Common myeloid progenitor, CD34-positive (primary cell): ENCODE measurements at regions not wholly inside any gene's neighbourhood (a gene's known extent, or its start where the extent isn't known, plus 50 kb on each side); places are given as distances from the start of the nearest gene placed in this dataset.
"Not testable (repeated sequence)": the region's sequence is repeated elsewhere in the genome, so short reads cannot be mapped to it uniquely, and the experiment has no call there.

ENCODE experiments used
- CTCF ChIA-PET: fragments of 350-600 bp; sonication (Branson Sonifier 250); formaldehyde crosslinking; loops from one replicate; lab custom pipeline; 2021; ENCODE audit warnings: antibody characterized with exemption; lab: Charles Lee
- POLR2A ChIA-PET: fragments of 350-600 bp; sonication (Branson Sonifier 250); formaldehyde crosslinking; loops from one replicate; lab custom pipeline; 2021; ENCODE audit warnings: antibody characterized with exemption; lab: Charles Lee
- DNase-seq, 3 donors: peaks; one replicate each; pipeline versions ENCODE4 v3.0.0 to v3.0.0-alpha.2; 2013
- H3K27ac ChIP-seq, 2 experiments: 1 replicate in 1 of 2; 2 replicates in 1 of 2; pipeline ENCODE4 v1.7.0; 2013; ENCODE audit warnings: inconsistent platforms in 2 of 2, low read length in 2 of 2, mild to moderate bottlenecking in 2 of 2, low read depth in 1 of 2, moderate library complexity in 1 of 2; ENCODE audit not compliant: severe bottlenecking in 2 of 2, insufficient read depth in 1 of 2, poor library complexity in 1 of 2
- H3K27me3 ChIP-seq, 5 experiments: replicated peaks in 2 of 5; 1 replicate in 3 of 5; 2 replicates in 2 of 5; pipeline versions ENCODE4 v1.6.1 to v1.7.0; 2013; ENCODE audit warnings: low read length in 4 of 5, mild to moderate bottlenecking in 2 of 5, moderate library complexity in 2 of 5, inconsistent platforms in 1 of 5; ENCODE audit not compliant: insufficient read depth in 5 of 5, control insufficient read depth in 4 of 5
- H3K36me3 ChIP-seq, 4 experiments: 1 replicate in 2 of 4; 2 replicates in 2 of 4; pipeline versions ENCODE4 v1.6.1 to v1.7.0; 2013; ENCODE audit warnings: low read length in 3 of 4, control low read depth in 1 of 4, mild to moderate bottlenecking in 1 of 4; ENCODE audit not compliant: control insufficient read depth in 4 of 4, insufficient read depth in 4 of 4
- H3K4me1 ChIP-seq, 4 experiments: 1 replicate in 3 of 4; 2 replicates in 1 of 4; pipeline versions ENCODE4 v1.6.1 to v1.7.1; 2013; ENCODE audit warnings: low read length in 3 of 4, mild to moderate bottlenecking in 3 of 4, control low read depth in 1 of 4, inconsistent platforms in 1 of 4, moderate library complexity in 1 of 4; ENCODE audit not compliant: control insufficient read depth in 4 of 4, insufficient read depth in 4 of 4; ENCODE audit errors: control extremely low read depth in 1 of 4
- H3K4me3 ChIP-seq, 7 experiments: 1 replicate in 4 of 7; 2 replicates in 3 of 7; pipeline versions ENCODE4 v1.5.1 to v1.7.0; 2013; ENCODE audit warnings: mild to moderate bottlenecking in 7 of 7, low read length in 6 of 7, moderate library complexity in 6 of 7, inconsistent platforms in 2 of 7, low read depth in 2 of 7, control low read depth in 1 of 7; ENCODE audit not compliant: insufficient read depth in 4 of 7, control insufficient read depth in 1 of 7; ENCODE audit errors: extremely low read depth in 1 of 7
- H3K9me3 ChIP-seq, 5 experiments: 1 replicate in 4 of 5; 2 replicates in 1 of 5; pipeline versions ENCODE4 v1.6.1 to v1.7.1; 2013; ENCODE audit warnings: low read length in 4 of 5, mild to moderate bottlenecking in 2 of 5, inconsistent platforms in 1 of 5, low read depth in 1 of 5, moderate library complexity in 1 of 5; ENCODE audit not compliant: control insufficient read depth in 4 of 5, insufficient read depth in 2 of 5; ENCODE audit errors: control extremely low read depth in 1 of 5
- WGBS: methylation state at CpG from one replicate; pipeline ENCODE4 v1.1.5; 2013; ENCODE audit not compliant: insufficient coverage; 5-methylcytosine and 5-hydroxymethylcytosine counted together

- H3K4me3 ChIP-seq, H3K4me1 ChIP-seq, DNase-seq, CTCF ChIA-PET, POLR2A ChIA-PET, H3K27ac ChIP-seq, H3K9me3 ChIP-seq, H3K36me3 ChIP-seq, H3K27me3 ChIP-seq: not testable (repeated sequence)
- 77% methylated on average over 6 of the region's 37 CpGs for WGBS
These were observed 72.6 kb downstream of the FAM72D start for GRCh38 chr1:145168220-145168848.

GRCh38 chr1:145164360-145164759 is 68.6 kb downstream of the FAM72D start:
- H3K36me3 ChIP-seq, H3K4me1 ChIP-seq, H3K9me3 ChIP-seq, CTCF ChIA-PET, H3K27ac ChIP-seq, POLR2A ChIA-PET, DNase-seq, H3K27me3 ChIP-seq, H3K4me3 ChIP-seq: not testable (repeated sequence)
- WGBS: no CpG with 5 or more reads among the region's 3 CpGs
